ENCODE measurements at regions not wholly inside any gene's neighbourhood (a gene's known extent, or its start where the extent isn't known, plus 50 kb on each side); places are given as distances from the start of the nearest gene placed in this dataset.

DNA sequence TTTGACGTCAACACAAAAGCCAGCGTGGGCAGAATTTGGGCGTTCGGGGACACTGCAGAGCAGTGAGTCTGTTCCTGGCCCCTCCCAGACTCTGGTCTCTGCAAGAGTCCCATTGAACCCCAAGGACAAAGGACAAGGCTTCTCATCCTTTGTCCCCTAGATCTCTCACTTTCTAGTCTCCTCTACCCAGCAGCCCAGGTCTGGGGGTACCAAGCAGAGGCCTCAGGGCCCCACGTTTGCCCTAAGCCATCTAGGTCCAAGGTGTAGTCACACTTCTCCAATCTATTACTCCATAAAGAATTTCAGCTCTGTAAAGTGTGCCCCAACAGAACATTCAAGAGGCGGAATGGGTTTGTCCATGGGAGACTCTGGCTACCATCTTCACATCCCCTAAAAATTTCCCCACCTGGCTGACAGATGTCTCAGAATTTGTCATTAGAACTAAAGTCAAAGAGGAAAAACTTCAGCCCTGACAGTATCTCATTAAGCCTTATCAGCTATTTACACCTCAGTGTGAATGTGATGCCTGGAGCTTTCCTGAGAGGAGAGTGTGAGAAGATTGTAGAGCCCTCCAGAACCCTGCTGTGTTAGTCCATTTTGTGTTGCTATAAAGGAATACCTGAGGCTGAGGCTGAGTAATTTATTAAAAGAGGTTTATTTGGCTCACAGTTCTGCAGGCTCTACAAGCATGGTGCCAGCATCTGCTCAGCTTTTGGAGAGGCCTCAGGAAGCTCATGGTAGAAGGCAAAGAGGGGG lies 81.4 kb upstream of the HABP2 start:
- no peaks in the 10 kb centered on the region for H3K9me3 ChIP-seq (ENCODE audit: control insufficient read depth, insufficient read depth, low read depth, low read length)
- no TSS peak for BruUV-seq (replicated peaks)
- H3K4me1 ChIP-seq (ENCODE audit: control insufficient read depth, insufficient read depth, low read length), result no peaks in the 10 kb centered on the region
- TF ChIP-seq TCF7L2 (IDR thresholded peaks at IDR 0.05; ENCODE audit: low read depth, low read length) (no peak), SIN3A (IDR thresholded peaks at IDR 0.05; ENCODE audit: borderline replicate concordance, insufficient read depth, low read depth, low read length) (no peak), POLR2AphosphoS5 (IDR thresholded peaks at IDR 0.05; ENCODE audit: low read depth, low read length) (no peak)
- TF ChIP-seq, protein P1, sequence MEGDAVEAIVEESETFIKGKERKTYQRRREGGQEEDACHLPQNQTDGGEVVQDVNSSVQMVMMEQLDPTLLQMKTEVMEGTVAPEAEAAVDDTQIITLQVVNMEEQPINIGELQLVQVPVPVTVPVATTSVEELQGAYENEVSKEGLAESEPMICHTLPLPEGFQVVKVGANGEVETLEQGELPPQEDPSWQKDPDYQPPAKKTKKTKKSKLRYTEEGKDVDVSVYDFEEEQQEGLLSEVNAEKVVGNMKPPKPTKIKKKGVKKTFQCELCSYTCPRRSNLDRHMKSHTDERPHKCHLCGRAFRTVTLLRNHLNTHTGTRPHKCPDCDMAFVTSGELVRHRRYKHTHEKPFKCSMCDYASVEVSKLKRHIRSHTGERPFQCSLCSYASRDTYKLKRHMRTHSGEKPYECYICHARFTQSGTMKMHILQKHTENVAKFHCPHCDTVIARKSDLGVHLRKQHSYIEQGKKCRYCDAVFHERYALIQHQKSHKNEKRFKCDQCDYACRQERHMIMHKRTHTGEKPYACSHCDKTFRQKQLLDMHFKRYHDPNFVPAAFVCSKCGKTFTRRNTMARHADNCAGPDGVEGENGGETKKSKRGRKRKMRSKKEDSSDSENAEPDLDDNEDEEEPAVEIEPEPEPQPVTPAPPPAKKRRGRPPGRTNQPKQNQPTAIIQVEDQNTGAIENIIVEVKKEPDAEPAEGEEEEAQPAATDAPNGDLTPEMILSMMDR (IDR thresholded peaks at IDR 0.05), result no peak
- TF ChIP-seq, protein P2, sequence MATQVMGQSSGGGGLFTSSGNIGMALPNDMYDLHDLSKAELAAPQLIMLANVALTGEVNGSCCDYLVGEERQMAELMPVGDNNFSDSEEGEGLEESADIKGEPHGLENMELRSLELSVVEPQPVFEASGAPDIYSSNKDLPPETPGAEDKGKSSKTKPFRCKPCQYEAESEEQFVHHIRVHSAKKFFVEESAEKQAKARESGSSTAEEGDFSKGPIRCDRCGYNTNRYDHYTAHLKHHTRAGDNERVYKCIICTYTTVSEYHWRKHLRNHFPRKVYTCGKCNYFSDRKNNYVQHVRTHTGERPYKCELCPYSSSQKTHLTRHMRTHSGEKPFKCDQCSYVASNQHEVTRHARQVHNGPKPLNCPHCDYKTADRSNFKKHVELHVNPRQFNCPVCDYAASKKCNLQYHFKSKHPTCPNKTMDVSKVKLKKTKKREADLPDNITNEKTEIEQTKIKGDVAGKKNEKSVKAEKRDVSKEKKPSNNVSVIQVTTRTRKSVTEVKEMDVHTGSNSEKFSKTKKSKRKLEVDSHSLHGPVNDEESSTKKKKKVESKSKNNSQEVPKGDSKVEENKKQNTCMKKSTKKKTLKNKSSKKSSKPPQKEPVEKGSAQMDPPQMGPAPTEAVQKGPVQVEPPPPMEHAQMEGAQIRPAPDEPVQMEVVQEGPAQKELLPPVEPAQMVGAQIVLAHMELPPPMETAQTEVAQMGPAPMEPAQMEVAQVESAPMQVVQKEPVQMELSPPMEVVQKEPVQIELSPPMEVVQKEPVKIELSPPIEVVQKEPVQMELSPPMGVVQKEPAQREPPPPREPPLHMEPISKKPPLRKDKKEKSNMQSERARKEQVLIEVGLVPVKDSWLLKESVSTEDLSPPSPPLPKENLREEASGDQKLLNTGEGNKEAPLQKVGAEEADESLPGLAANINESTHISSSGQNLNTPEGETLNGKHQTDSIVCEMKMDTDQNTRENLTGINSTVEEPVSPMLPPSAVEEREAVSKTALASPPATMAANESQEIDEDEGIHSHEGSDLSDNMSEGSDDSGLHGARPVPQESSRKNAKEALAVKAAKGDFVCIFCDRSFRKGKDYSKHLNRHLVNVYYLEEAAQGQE (IDR thresholded peaks at IDR 0.05; ENCODE audit: insufficient read depth in 1 of 2, low read depth in 2 of 2, low read length in 1 of 2), result no peak
- POLR2A ChIA-PET, result no interaction called here
- in situ Hi-C loops (cut with HindIII; ENCODE audit: low pct_unique_long_range_greater_than_20kb, low sequenced_read_pairs) (no loop called here), intact Hi-C loops (cut with micrococcal nuclease; ENCODE audit: unreplicated experiment) (no loop called here)
- H3K27ac ChIP-seq (ENCODE audit: low read length), result no peak overlapping the region
- CTCF ChIA-PET, result no interaction called here
- H3K27me3 ChIP-seq (ENCODE audit: control insufficient read depth, insufficient read depth, low read length), result peaks cover 3% of the 10 kb centered on the region; the same call in 1 of the 2 replicates
- no peak for ATAC-seq
- no peak for DNase-seq (ENCODE audit: low read depth, low spot score)
- no peaks in the 10 kb centered on the region for H3K36me3 ChIP-seq (ENCODE audit: control insufficient read depth, insufficient read depth, low read length)
- no peak overlapping the region for H3K4me3 ChIP-seq (ENCODE audit: low read depth in 2 of 2, low read length in 2 of 2)

- Histone ChIP-seq H3K4me3 (ENCODE audit: low read depth in 2 of 2, low read length in 2 of 2) (no peak overlapping the region), H3K27me3 (ENCODE audit: control insufficient read depth, insufficient read depth, low read length) (peaks cover 3% of the 10 kb centered on the region), H3K27ac (ENCODE audit: low read length) (no peak overlapping the region), H3K9me3 (ENCODE audit: control insufficient read depth, insufficient read depth, low read depth, low read length) (no peaks in the 10 kb centered on the region), H3K36me3 (ENCODE audit: control insufficient read depth, insufficient read depth, low read length) (no peaks in the 10 kb centered on the region), H3K4me1 (ENCODE audit: control insufficient read depth, insufficient read depth, low read length) (no peaks in the 10 kb centered on the region)
- TF ChIP-seq POLR2AphosphoS5 (IDR thresholded peaks at IDR 0.05; ENCODE audit: low read depth, low read length) (no peak), TCF7L2 (IDR thresholded peaks at IDR 0.05; ENCODE audit: low read depth, low read length) (no peak), SIN3A (IDR thresholded peaks at IDR 0.05; ENCODE audit: borderline replicate concordance, insufficient read depth, low read depth, low read length) (no peak)
- TF ChIP-seq, protein P1 (IDR thresholded peaks at IDR 0.05), result no peak
- TF ChIP-seq, protein P2 (IDR thresholded peaks at IDR 0.05; ENCODE audit: insufficient read depth in 1 of 2, low read depth in 2 of 2, low read length in 1 of 2), result no peak
- BruUV-seq (replicated peaks), result no TSS peak
- ChIA-PET CTCF (no interaction called here), POLR2A (no interaction called here)
- intact Hi-C loops (cut with micrococcal nuclease; ENCODE audit: unreplicated experiment), result no loop called here
- ATAC-seq (no peak), DNase-seq (ENCODE audit: low read depth, low spot score) (no peak)
- in situ Hi-C loops (cut with HindIII; ENCODE audit: low pct_unique_long_range_greater_than_20kb, low sequenced_read_pairs), result no loop called here
Observed at GRCh38 chr10:113473011-113473410, 79.8 kb upstream of the HABP2 start.
